A673 (cell line): ENCODE measurements at regions not wholly inside any gene's neighbourhood (a gene's known extent, or its start where the extent isn't known, plus 50 kb on each side); places are given as distances from the start of the nearest gene placed in this dataset.

Experiments used
- BruUV-seq: library from RNA; stranded (reverse); fragments of 400-500 nt; replicated peaks from 2 replicates; lab custom pipeline; 2021; lab: Mats Ljungman, UMichigan
- CTCF ChIA-PET: fragments of 300-600 bp; sonication (Branson Sonifier 250); formaldehyde crosslinking; loops from one replicate; lab custom pipeline; 2022; ENCODE audit warnings: antibody characterized with exemption; lab: Charles Lee
- POLR2A ChIA-PET: fragments of 300-600 bp; sonication (Branson Sonifier 250); formaldehyde crosslinking; loops from one replicate; lab custom pipeline; 2022; ENCODE audit warnings: antibody characterized with exemption; ENCODE audit not compliant: low non-redundant PET; lab: Charles Lee
- DNase-seq: peaks from one replicate; pipeline ENCODE4 v3.0.0-alpha.2; 2015; ENCODE audit warnings: low spot score
- H3K27ac ChIP-seq: fragments of 200-600 bp; sonication (generic); 2 replicates; pipeline ENCODE4 v1.5.1; 2016; ENCODE audit warnings: mixed run types, low read depth, mild to moderate bottlenecking, mixed read lengths, antibody characterized with exemption, low read length; ENCODE audit not compliant: poor library complexity, severe bottlenecking
- H3K27me3 ChIP-seq: fragments of 200-600 bp; sonication (generic); replicated peaks from 2 replicates; pipeline ENCODE4 v1.6.1; 2017; ENCODE audit warnings: mixed run types, low read depth, mild to moderate bottlenecking, mixed read lengths, antibody characterized with exemption, low read length; ENCODE audit not compliant: insufficient read depth, poor library complexity
- H3K36me3 ChIP-seq: fragments of 200-600 bp; sonication (generic); 2 replicates; pipeline ENCODE4 v1.6.1; 2016; ENCODE audit warnings: mixed run types, mild to moderate bottlenecking, mixed read lengths, antibody characterized with exemption, low read length; ENCODE audit not compliant: insufficient read depth, poor library complexity, severe bottlenecking
- H3K4me1 ChIP-seq: fragments of 200-600 bp; sonication (generic); 2 replicates; pipeline ENCODE4 v1.6.1; 2017; ENCODE audit warnings: mixed run types, mild to moderate bottlenecking, mixed read lengths, antibody characterized with exemption, low read length; ENCODE audit not compliant: insufficient read depth, poor library complexity, severe bottlenecking
- H3K4me3 ChIP-seq: fragments of 200-600 bp; sonication (generic); 2 replicates; pipeline ENCODE4 v1.5.1; 2016; ENCODE audit warnings: low read depth, mixed run types, mild to moderate bottlenecking, mixed read lengths, low read length; ENCODE audit not compliant: poor library complexity, severe bottlenecking
- H3K9me3 ChIP-seq: fragments of 200-600 bp; sonication (generic); 2 replicates; pipeline ENCODE4 v1.6.1; 2016; ENCODE audit warnings: mixed run types, low read depth, mild to moderate bottlenecking, mixed read lengths, antibody characterized with exemption, low read length; ENCODE audit not compliant: poor library complexity, severe bottlenecking
- EZH2 ChIP-seq: fragments of 200-600 bp; sonication (generic); IDR thresholded peaks from 2 replicates; pipeline ENCODE4 v1.6.1; 2017; ENCODE audit warnings: borderline replicate concordance, low read depth, mild to moderate bottlenecking, mixed read lengths, antibody characterized with exemption, low read length; ENCODE audit not compliant: poor library complexity, severe bottlenecking
- intact Hi-C: fragments of 100-400 bp; cut with micrococcal nuclease; formaldehyde crosslinking; loops from one replicate; pipeline ENCODE4 v1.10.0; 2022; ENCODE audit not compliant: unreplicated experiment
- TF ChIP-seq, protein P1 (sequence below): fragments of 300-800, 200-600 bp; sonication (generic); conservative IDR thresholded peaks from 2 replicates; pipeline ENCODE4 v1.5.1; 2017; ENCODE audit warnings: low read depth, mild to moderate bottlenecking, antibody characterized with exemption, low read length, moderate library complexity, mixed read lengths

DNA sequence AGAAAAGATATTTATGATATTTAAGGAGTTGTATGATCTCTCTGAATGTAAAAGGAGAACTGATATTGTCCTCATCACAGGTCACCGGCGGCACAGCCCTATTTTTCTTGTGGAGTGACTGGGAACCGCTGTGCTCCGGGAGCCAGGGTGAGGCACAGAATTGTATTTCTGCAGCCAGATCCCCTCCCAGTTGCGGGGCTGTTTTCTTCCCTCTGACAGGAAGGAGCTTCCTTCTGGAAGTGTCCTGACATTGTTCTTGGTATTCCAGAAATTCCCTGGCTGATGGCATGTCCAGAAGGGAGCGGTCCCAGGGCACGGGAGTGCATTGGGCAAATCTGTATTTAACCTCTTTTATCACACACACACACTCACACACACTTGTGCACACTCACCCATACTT is 268.6 kb upstream of the FOXF1 start:
- TF ChIP-seq EZH2 = no peak
- TF ChIP-seq, protein P1, sequence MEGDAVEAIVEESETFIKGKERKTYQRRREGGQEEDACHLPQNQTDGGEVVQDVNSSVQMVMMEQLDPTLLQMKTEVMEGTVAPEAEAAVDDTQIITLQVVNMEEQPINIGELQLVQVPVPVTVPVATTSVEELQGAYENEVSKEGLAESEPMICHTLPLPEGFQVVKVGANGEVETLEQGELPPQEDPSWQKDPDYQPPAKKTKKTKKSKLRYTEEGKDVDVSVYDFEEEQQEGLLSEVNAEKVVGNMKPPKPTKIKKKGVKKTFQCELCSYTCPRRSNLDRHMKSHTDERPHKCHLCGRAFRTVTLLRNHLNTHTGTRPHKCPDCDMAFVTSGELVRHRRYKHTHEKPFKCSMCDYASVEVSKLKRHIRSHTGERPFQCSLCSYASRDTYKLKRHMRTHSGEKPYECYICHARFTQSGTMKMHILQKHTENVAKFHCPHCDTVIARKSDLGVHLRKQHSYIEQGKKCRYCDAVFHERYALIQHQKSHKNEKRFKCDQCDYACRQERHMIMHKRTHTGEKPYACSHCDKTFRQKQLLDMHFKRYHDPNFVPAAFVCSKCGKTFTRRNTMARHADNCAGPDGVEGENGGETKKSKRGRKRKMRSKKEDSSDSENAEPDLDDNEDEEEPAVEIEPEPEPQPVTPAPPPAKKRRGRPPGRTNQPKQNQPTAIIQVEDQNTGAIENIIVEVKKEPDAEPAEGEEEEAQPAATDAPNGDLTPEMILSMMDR = no peak
- ChIA-PET POLR2A (no interaction called here), CTCF (no interaction called here)
- Histone ChIP-seq H3K27ac (no peak overlapping the region), H3K36me3 (no peaks in the 10 kb centered on the region), H3K9me3 (no peaks in the 10 kb centered on the region), H3K4me1 (no peaks in the 10 kb centered on the region), H3K27me3 (peaks cover 72% of the 10 kb centered on the region), H3K4me3 (no peak overlapping the region)
- DNase-seq = no peak
- no TSS peak for BruUV-seq
- intact Hi-C loops = no loop called here

- Histone ChIP-seq H3K4me1 (no peaks in the 10 kb centered on the region), H3K36me3 (no peaks in the 10 kb centered on the region), H3K27ac (no peak overlapping the region), H3K4me3 (no peak overlapping the region), H3K9me3 (no peaks in the 10 kb centered on the region), H3K27me3 (peaks cover 80% of the 10 kb centered on the region)
- intact Hi-C loops = no loop called here
- ChIA-PET POLR2A (no interaction called here), CTCF (no interaction called here)
- no peak for TF ChIP-seq EZH2
- TF ChIP-seq, protein P1 = no peak
- no TSS peak for BruUV-seq
- DNase-seq = no peak
These were observed 267.8 kb upstream of the FOXF1 start for GRCh38 chr16:86242244-86243122.

GRCh38 chr16:86243123-86243473 is 267.2 kb upstream of the FOXF1 start:
- TF ChIP-seq EZH2 = no peak
- TF ChIP-seq, protein P1 = no peak
- Histone ChIP-seq H3K27me3 (peaks cover 86% of the 10 kb centered on the region), H3K27ac (no peak overlapping the region), H3K9me3 (no peaks in the 10 kb centered on the region), H3K36me3 (no peaks in the 10 kb centered on the region), H3K4me1 (no peaks in the 10 kb centered on the region), H3K4me3 (no peak overlapping the region)
- intact Hi-C loops = no loop called here
- ChIA-PET POLR2A (no interaction called here), CTCF (no interaction called here)
- DNase-seq = no peak
- BruUV-seq = no TSS peak
